CD14-positive monocyte (primary cell): ENCODE measurements at regions not wholly inside any gene's neighbourhood (a gene's known extent, or its start where the extent isn't known, plus 50 kb on each side); places are given as distances from the start of the nearest gene placed in this dataset.
"Not testable (repeated sequence)": the region's sequence is repeated elsewhere in the genome, so short reads cannot be mapped to it uniquely, and the experiment has no call there.

Source experiments
- DNase-seq, 3 donors: peaks; one replicate each; pipeline ENCODE4 v3.0.0-alpha.2; 2011 to 2022
- H2AFZ ChIP-seq: 2 replicates; pipeline ENCODE4 v1.6.0; 2012; ENCODE audit warnings: mild to moderate bottlenecking, low read depth, low read length, inconsistent platforms; ENCODE audit not compliant: insufficient read depth, poor library complexity, severe bottlenecking
- H3K27ac ChIP-seq, 2 donors: 1 replicate in 1 of 2; 2 replicates in 1 of 2; pipeline ENCODE4 v1.5.1; 2012 to 2013; ENCODE audit warnings: low read length in 2 of 2, control low read depth in 1 of 2, inconsistent platforms in 1 of 2, low read depth in 1 of 2, mild to moderate bottlenecking in 1 of 2
- H3K27me3 ChIP-seq, 2 donors: one replicate each; pipeline versions ENCODE4 v1.6.0 to v1.6.1; 2011 to 2013; ENCODE audit warnings: low read length in 2 of 2; ENCODE audit not compliant: control insufficient read depth in 2 of 2, insufficient read depth in 2 of 2
- H3K36me3 ChIP-seq, 2 donors: replicated peaks in 1 of 2; 1 replicate in 1 of 2; 2 replicates in 1 of 2; pipeline versions ENCODE4 v1.5.1 to v1.6.1; 2012 to 2013; ENCODE audit warnings: low read length in 2 of 2, control low read depth in 1 of 2, inconsistent platforms in 1 of 2, mild to moderate bottlenecking in 1 of 2; ENCODE audit not compliant: insufficient read depth in 2 of 2, control insufficient read depth in 1 of 2
- H3K4me1 ChIP-seq, 2 donors: 1 replicate in 1 of 2; 2 replicates in 1 of 2; pipeline versions ENCODE4 v1.5.1 to v1.6.1; 2012 to 2013; ENCODE audit warnings: low read length in 2 of 2, control low read depth in 1 of 2, inconsistent platforms in 1 of 2, mild to moderate bottlenecking in 1 of 2, moderate library complexity in 1 of 2; ENCODE audit not compliant: insufficient read depth in 2 of 2, control insufficient read depth in 1 of 2
- H3K4me2 ChIP-seq: replicated peaks from 2 replicates; pipeline ENCODE3; 2012; ENCODE audit warnings: low read length, moderate library complexity, mild to moderate bottlenecking; ENCODE audit not compliant: poor library complexity, severe bottlenecking; ENCODE audit errors: extremely low read depth
- H3K4me3 ChIP-seq, 3 experiments: fragments of 200-600 bp in 1 of 3; sonication (generic) in 1 of 3; replicated peaks in 1 of 3; 1 replicate in 2 of 3; 2 replicates in 1 of 3; pipeline ENCODE4 v1.5.1; 2011 to 2013; ENCODE audit warnings: low read length in 3 of 3, mild to moderate bottlenecking in 3 of 3, control low read depth in 2 of 3, low read depth in 2 of 3, inconsistent platforms in 1 of 3, moderate library complexity in 1 of 3
- H3K79me2 ChIP-seq: 2 replicates; pipeline ENCODE4 v1.6.0; 2012; ENCODE audit warnings: mild to moderate bottlenecking, control low read depth, inconsistent platforms, low read length, moderate library complexity; ENCODE audit not compliant: insufficient read depth
- H3K9ac ChIP-seq: 2 replicates; pipeline ENCODE4 v1.6.0; 2017; ENCODE audit warnings: low read length, mild to moderate bottlenecking; ENCODE audit not compliant: insufficient read depth, poor library complexity, severe bottlenecking
- H3K9me3 ChIP-seq, 2 donors: replicated peaks in 1 of 2; 1 replicate in 1 of 2; 2 replicates in 1 of 2; pipeline versions ENCODE4 v1.5.1 to v1.6.1; 2012 to 2013; ENCODE audit warnings: low read length in 2 of 2, control low read depth in 1 of 2; ENCODE audit not compliant: control insufficient read depth in 1 of 2, insufficient read depth in 1 of 2
- H4K20me1 ChIP-seq: 2 replicates; pipeline ENCODE4 v1.6.0; 2012; ENCODE audit warnings: mild to moderate bottlenecking, low read length, control low read depth, moderate library complexity; ENCODE audit not compliant: insufficient read depth
- H3K27ac Mint-ChIP-seq, 7 donors: one replicate each; pipeline ENCODE4 v1.8.0; 2020; ENCODE audit warnings: mild to moderate bottlenecking in 7 of 7, mixed read lengths in 7 of 7, moderate library complexity in 6 of 7, inconsistent platforms in 2 of 7
- H3K27me3 Mint-ChIP-seq, 3 donors: one replicate each; pipeline ENCODE4 v1.8.0; 2021 to 2022; ENCODE audit warnings: low read depth in 3 of 3, mild to moderate bottlenecking in 3 of 3, mixed read lengths in 3 of 3, moderate library complexity in 3 of 3, inconsistent platforms in 1 of 3
- H3K36me3 Mint-ChIP-seq, 2 donors: one replicate each; pipeline ENCODE4 v1.8.0; 2020; ENCODE audit warnings: mixed read lengths in 2 of 2, inconsistent platforms in 1 of 2, mild to moderate bottlenecking in 1 of 2
- H3K4me1 Mint-ChIP-seq: one replicate; pipeline ENCODE4 v1.8.0; 2020; ENCODE audit warnings: mild to moderate bottlenecking, mixed read lengths
- H3K4me3 Mint-ChIP-seq, 2 donors: one replicate each; pipeline ENCODE4 v1.8.0; 2020; ENCODE audit warnings: mild to moderate bottlenecking in 2 of 2, mixed read lengths in 2 of 2, moderate library complexity in 1 of 2
- H3K9me3 Mint-ChIP-seq, 7 donors: one replicate each; pipeline ENCODE4 v1.8.0; 2020 to 2022; ENCODE audit warnings: mixed read lengths in 7 of 7, mild to moderate bottlenecking in 6 of 7, moderate library complexity in 6 of 7, inconsistent platforms in 2 of 7
- WGBS: methylation state at CpG from one replicate; pipeline ENCODE4 v1.1.5; 2013; ENCODE audit warnings: missing lambda C conversion rate; ENCODE audit not compliant: insufficient coverage; 5-methylcytosine and 5-hydroxymethylcytosine counted together
- intact Hi-C, 2 donors: fragments of 100-400 bp; cut with micrococcal nuclease; formaldehyde crosslinking; loops; one replicate each; pipeline versions ENCODE4 v1.15.0 to v1.15.1; 2023
- TF ChIP-seq, protein P1 (sequence below): fragments of 200-600 bp; IDR thresholded peaks from one replicate; pipeline ENCODE4 v1.8.0; 2022; ENCODE audit warnings: antibody characterized with exemption, mild to moderate bottlenecking

DNA sequence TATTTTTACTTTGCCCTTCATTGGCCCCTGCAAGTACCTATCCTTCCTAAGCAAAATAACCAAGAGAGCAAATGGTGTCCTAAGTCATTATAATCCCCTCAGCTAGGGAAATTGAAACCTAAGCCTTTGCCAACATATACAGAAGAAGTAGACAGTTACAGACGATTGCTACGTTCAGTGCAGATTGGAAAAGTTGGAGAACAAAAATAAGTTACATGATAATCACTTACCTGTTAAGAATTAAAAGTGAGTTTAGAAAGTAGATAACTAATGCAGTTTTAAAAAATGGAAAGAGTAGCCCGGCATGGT lies 244.8 kb downstream of the MPDZ start:
- no peaks in the 10 kb centered on the region for H3K9me3 Mint-ChIP-seq
- H3K4me1 Mint-ChIP-seq, result no peaks in the 10 kb centered on the region
- no peaks in the 10 kb centered on the region for H3K79me2 ChIP-seq
- no peak overlapping the region for H3K27ac ChIP-seq
- no peak overlapping the region for H3K4me3 Mint-ChIP-seq
- H3K4me2 ChIP-seq, result no peak overlapping the region
- H3K27me3 Mint-ChIP-seq, result peaks cover 3 to 7% (median 6%) of the 10 kb centered on the region in 3 donors
- H2AFZ ChIP-seq, result no peak overlapping the region
- no peak for DNase-seq
- no peaks in the 10 kb centered on the region for H3K27me3 ChIP-seq
- WGBS, result 80% methylated on average over 1 of the region's 3 CpGs
- TF ChIP-seq, protein P1, sequence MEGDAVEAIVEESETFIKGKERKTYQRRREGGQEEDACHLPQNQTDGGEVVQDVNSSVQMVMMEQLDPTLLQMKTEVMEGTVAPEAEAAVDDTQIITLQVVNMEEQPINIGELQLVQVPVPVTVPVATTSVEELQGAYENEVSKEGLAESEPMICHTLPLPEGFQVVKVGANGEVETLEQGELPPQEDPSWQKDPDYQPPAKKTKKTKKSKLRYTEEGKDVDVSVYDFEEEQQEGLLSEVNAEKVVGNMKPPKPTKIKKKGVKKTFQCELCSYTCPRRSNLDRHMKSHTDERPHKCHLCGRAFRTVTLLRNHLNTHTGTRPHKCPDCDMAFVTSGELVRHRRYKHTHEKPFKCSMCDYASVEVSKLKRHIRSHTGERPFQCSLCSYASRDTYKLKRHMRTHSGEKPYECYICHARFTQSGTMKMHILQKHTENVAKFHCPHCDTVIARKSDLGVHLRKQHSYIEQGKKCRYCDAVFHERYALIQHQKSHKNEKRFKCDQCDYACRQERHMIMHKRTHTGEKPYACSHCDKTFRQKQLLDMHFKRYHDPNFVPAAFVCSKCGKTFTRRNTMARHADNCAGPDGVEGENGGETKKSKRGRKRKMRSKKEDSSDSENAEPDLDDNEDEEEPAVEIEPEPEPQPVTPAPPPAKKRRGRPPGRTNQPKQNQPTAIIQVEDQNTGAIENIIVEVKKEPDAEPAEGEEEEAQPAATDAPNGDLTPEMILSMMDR, result no peak
- H3K9me3 ChIP-seq, result no peaks in the 10 kb centered on the region
- no peak overlapping the region for H3K9ac ChIP-seq
- H3K36me3 ChIP-seq, result no peaks in the 10 kb centered on the region
- H3K36me3 Mint-ChIP-seq, result no peaks in the 10 kb centered on the region
- no peak overlapping the region for H3K27ac Mint-ChIP-seq
- no peak overlapping the region for H3K4me3 ChIP-seq
- no peaks in the 10 kb centered on the region for H4K20me1 ChIP-seq
- no peaks in the 10 kb centered on the region for H3K4me1 ChIP-seq
- intact Hi-C loops, result no loop called here

DNA sequence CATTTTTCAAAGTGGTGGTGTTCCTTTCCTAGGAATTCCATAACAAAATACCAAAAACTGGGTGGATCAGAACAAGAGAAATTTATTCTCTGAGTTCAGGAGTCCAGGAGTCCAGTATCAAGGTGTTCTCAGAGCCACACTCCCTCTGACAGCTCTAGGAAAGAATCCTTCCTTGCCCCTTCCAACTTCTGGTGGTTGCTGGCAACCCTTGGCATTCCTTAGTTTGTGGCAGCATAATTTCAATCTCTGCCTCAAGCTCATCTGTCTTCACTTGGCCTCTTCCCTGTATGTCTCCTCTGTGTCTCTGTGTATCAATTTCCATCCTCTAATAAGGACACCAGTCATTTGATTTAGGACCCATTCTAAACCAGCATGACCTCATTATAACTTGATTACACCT lies 243.7 kb downstream of the MPDZ start:
- Histone ChIP-seq H4K20me1 (no peaks in the 10 kb centered on the region), H3K27ac (no peak overlapping the region), H3K79me2 (no peaks in the 10 kb centered on the region), H3K4me2 (no peak overlapping the region), H3K9me3 (no peaks in the 10 kb centered on the region), H3K27me3 (no peaks in the 10 kb centered on the region), H3K36me3 (no peaks in the 10 kb centered on the region), H2AFZ (no peak overlapping the region), H3K4me3 (no peak overlapping the region), H3K4me1 (no peaks in the 10 kb centered on the region), H3K9ac (no peak overlapping the region)
- Mint-ChIP-seq H3K9me3 (no peaks in the 10 kb centered on the region), H3K4me3 (no peak overlapping the region), H3K4me1 (no peaks in the 10 kb centered on the region), H3K27ac (no peak overlapping the region), H3K36me3 (no peaks in the 10 kb centered on the region), H3K27me3 (peaks cover 3 to 7% (median 6%) of the 10 kb centered on the region in 3 donors)
- intact Hi-C loops, result no loop called here
- TF ChIP-seq, protein P1, result no peak
- no peak for DNase-seq

DNA sequence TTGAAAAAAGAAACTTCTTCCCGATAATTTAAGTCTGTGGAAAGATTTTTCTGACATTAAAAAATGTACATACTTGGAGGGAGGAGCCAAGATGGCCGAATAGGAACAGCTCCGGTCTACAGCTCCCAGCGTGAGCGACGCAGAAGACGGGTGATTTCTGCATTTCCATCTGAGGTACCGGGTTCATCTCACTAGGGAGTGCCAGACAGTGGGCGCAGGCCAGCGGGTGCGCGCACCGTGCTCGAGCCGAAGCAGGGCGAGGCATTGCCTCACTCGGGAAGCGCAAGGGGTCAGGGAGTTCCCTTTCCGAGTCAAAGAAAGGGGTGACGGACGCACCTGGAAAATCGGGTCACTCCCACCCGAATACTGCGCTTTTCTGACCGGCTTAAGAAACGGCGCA lies 241.7 kb downstream of the MPDZ start:
- whole genome bisulfite sequencing, result 100% methylated on average over 8 of the region's 27 CpGs
- H3K36me3 ChIP-seq, H3K79me2 ChIP-seq, intact Hi-C loops, H4K20me1 ChIP-seq, H3K4me1 ChIP-seq, H3K4me2 ChIP-seq, H3K36me3 Mint-ChIP-seq, H3K27ac ChIP-seq, H3K4me3 Mint-ChIP-seq, H3K4me1 Mint-ChIP-seq, DNase-seq, H3K4me3 ChIP-seq, H3K9me3 Mint-ChIP-seq, H3K27ac Mint-ChIP-seq, H3K27me3 ChIP-seq, H3K9ac ChIP-seq, H3K27me3 Mint-ChIP-seq, H2AFZ ChIP-seq, H3K9me3 ChIP-seq: not testable (repeated sequence)
